Omental fat pad (tissue), 3 donors: ENCODE measurements at regions not wholly inside any gene's neighbourhood (a gene's known extent, or its start where the extent isn't known, plus 50 kb on each side); places are given as distances from the start of the nearest gene placed in this dataset.

Experiments used
- ATAC-seq: fragments of 150-250 bp; one replicate; pipeline ENCODE4 v1.9.1; 2016; ENCODE audit warnings: mild to moderate bottlenecking, moderate library complexity; ENCODE audit not compliant: low FRiP score
- DNase-seq: peaks from one replicate; pipeline ENCODE4 v3.0.0-alpha.2; 2019; ENCODE audit warnings: low spot score
- CTCF ChIP-seq, 3 donors: fragments of 450-650 bp; IDR thresholded peaks; one replicate each; pipeline ENCODE4 v1.5.1; 2016 to 2017; ENCODE audit warnings: antibody characterized with exemption in 3 of 3, mild to moderate bottlenecking in 3 of 3, moderate library complexity in 2 of 3

- no peak for DNase-seq
- TF ChIP-seq CTCF (IDR thresholded peaks at IDR 0.05), result no peak
- ATAC-seq, result no peak
Observed at GRCh38 chr1:199678771-199679170, 348.7 kb upstream of the NR5A2 start.

- ATAC-seq (no peak), DNase-seq (no peak)
- no peak for TF ChIP-seq CTCF (IDR thresholded peaks at IDR 0.05)
Observed at GRCh38 chr1:199682081-199682480, 345.4 kb upstream of the NR5A2 start.

GRCh38 chr1:199684686-199685273 is 342.7 kb upstream of the NR5A2 start:
- no peak for DNase-seq
- TF ChIP-seq CTCF (IDR thresholded peaks at IDR 0.05), result peak in 1 of 3 donors; percentile 18
- peak; percentile 67 for ATAC-seq

- peak; percentile 73 for ATAC-seq
- DNase-seq, result no peak
- TF ChIP-seq CTCF (IDR thresholded peaks at IDR 0.05), result no peak
Observed at GRCh38 chr1:199685369-199685768, 342.1 kb upstream of the NR5A2 start.

GRCh38 chr1:199687321-199687720 is 340.2 kb upstream of the NR5A2 start:
- ATAC-seq (no peak), DNase-seq (no peak)
- TF ChIP-seq CTCF (IDR thresholded peaks at IDR 0.05), result no peak

- DNase-seq (no peak), ATAC-seq (no peak)
- no peak for TF ChIP-seq CTCF (IDR thresholded peaks at IDR 0.05)
Observed at GRCh38 chr1:199688133-199688676, 339.3 kb upstream of the NR5A2 start.

- no peak for DNase-seq
- no peak for ATAC-seq
- no peak for TF ChIP-seq CTCF (IDR thresholded peaks at IDR 0.05)
Observed at GRCh38 chr1:199688774-199689173, 338.7 kb upstream of the NR5A2 start.
